H1 (cell line): ENCODE measurements at regions not wholly inside any gene's neighbourhood (a gene's known extent, or its start where the extent isn't known, plus 50 kb on each side); places are given as distances from the start of the nearest gene placed in this dataset.

ENCODE experiments used
- CBX8 ChIP-seq: fragments of 300-800, 300-1000 bp; sonication (generic); IDR thresholded peaks from 2 replicates; pipeline ENCODE4 v1.7.1; 2016; ENCODE audit warnings: low read depth, low read length, borderline replicate concordance
- CTCF ChIP-seq, 3 experiments: IDR thresholded peaks; 1 replicate in 2 of 3; 2 replicates in 1 of 3; pipeline versions ENCODE4 v1.5.1 to v1.6.1; 2011; ENCODE audit warnings: low read length in 3 of 3, mild to moderate bottlenecking in 3 of 3, inconsistent platforms in 2 of 3, low read depth in 1 of 3, moderate library complexity in 1 of 3; ENCODE audit not compliant: insufficient read depth in 1 of 3; ENCODE audit errors: control extremely low read depth in 1 of 3
- NRF1 ChIP-seq: IDR thresholded peaks from 2 replicates; pipeline ENCODE4 v1.6.1; 2011; ENCODE audit warnings: mild to moderate bottlenecking, low read depth, low read length, improper control_type of control experiment
- RFX5 ChIP-seq: IDR thresholded peaks from 2 replicates; pipeline ENCODE4 v1.6.1; 2011; ENCODE audit warnings: low read depth, low read length, improper control_type of control experiment, borderline replicate concordance
- RNF2 ChIP-seq: fragments of 200-900, 300-1000 bp; sonication (generic); IDR thresholded peaks from 2 replicates; pipeline ENCODE4 v1.7.1; 2016; ENCODE audit warnings: borderline replicate concordance, low read depth, mild to moderate bottlenecking, antibody characterized with exemption, low read length; ENCODE audit not compliant: poor library complexity, severe bottlenecking; ENCODE audit errors: missing control alignments
- TBP ChIP-seq: IDR thresholded peaks from 2 replicates; pipeline ENCODE4 v1.6.1; 2011; ENCODE audit warnings: low read depth, low read length, improper control_type of control experiment
- TF ChIP-seq, protein P1 (sequence below): fragments of 300-600 bp; sonication (generic); IDR thresholded peaks from 2 replicates; pipeline ENCODE4 v1.7.1; 2012; ENCODE audit warnings: low read length, moderate library complexity, mild to moderate bottlenecking, inconsistent platforms; ENCODE audit not compliant: insufficient replicate concordance

DNA sequence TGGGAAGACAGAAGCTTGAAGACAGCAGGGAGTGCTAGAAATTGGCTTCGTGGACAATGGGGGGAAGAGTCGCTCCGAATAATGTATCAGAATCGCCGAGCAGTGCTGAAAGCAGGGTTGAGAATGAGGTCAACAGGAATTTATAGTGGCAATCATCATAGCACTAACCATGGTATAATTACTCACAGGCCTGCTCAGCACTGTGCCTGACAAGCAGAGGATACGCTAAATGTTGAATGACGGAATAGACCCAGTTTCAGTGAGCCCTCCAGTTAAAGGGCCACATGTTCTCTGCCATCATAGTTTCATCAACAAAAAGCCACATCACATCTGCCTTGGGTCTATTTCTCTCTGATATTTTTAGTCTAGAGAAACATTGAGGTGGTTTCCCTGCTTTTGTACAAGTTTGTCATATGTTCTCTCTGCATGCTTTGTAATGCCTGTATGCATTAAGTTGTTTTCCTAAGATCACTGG lies 130.3 kb upstream of the EGLN3 start (continued):
- TF ChIP-seq, protein P1, sequence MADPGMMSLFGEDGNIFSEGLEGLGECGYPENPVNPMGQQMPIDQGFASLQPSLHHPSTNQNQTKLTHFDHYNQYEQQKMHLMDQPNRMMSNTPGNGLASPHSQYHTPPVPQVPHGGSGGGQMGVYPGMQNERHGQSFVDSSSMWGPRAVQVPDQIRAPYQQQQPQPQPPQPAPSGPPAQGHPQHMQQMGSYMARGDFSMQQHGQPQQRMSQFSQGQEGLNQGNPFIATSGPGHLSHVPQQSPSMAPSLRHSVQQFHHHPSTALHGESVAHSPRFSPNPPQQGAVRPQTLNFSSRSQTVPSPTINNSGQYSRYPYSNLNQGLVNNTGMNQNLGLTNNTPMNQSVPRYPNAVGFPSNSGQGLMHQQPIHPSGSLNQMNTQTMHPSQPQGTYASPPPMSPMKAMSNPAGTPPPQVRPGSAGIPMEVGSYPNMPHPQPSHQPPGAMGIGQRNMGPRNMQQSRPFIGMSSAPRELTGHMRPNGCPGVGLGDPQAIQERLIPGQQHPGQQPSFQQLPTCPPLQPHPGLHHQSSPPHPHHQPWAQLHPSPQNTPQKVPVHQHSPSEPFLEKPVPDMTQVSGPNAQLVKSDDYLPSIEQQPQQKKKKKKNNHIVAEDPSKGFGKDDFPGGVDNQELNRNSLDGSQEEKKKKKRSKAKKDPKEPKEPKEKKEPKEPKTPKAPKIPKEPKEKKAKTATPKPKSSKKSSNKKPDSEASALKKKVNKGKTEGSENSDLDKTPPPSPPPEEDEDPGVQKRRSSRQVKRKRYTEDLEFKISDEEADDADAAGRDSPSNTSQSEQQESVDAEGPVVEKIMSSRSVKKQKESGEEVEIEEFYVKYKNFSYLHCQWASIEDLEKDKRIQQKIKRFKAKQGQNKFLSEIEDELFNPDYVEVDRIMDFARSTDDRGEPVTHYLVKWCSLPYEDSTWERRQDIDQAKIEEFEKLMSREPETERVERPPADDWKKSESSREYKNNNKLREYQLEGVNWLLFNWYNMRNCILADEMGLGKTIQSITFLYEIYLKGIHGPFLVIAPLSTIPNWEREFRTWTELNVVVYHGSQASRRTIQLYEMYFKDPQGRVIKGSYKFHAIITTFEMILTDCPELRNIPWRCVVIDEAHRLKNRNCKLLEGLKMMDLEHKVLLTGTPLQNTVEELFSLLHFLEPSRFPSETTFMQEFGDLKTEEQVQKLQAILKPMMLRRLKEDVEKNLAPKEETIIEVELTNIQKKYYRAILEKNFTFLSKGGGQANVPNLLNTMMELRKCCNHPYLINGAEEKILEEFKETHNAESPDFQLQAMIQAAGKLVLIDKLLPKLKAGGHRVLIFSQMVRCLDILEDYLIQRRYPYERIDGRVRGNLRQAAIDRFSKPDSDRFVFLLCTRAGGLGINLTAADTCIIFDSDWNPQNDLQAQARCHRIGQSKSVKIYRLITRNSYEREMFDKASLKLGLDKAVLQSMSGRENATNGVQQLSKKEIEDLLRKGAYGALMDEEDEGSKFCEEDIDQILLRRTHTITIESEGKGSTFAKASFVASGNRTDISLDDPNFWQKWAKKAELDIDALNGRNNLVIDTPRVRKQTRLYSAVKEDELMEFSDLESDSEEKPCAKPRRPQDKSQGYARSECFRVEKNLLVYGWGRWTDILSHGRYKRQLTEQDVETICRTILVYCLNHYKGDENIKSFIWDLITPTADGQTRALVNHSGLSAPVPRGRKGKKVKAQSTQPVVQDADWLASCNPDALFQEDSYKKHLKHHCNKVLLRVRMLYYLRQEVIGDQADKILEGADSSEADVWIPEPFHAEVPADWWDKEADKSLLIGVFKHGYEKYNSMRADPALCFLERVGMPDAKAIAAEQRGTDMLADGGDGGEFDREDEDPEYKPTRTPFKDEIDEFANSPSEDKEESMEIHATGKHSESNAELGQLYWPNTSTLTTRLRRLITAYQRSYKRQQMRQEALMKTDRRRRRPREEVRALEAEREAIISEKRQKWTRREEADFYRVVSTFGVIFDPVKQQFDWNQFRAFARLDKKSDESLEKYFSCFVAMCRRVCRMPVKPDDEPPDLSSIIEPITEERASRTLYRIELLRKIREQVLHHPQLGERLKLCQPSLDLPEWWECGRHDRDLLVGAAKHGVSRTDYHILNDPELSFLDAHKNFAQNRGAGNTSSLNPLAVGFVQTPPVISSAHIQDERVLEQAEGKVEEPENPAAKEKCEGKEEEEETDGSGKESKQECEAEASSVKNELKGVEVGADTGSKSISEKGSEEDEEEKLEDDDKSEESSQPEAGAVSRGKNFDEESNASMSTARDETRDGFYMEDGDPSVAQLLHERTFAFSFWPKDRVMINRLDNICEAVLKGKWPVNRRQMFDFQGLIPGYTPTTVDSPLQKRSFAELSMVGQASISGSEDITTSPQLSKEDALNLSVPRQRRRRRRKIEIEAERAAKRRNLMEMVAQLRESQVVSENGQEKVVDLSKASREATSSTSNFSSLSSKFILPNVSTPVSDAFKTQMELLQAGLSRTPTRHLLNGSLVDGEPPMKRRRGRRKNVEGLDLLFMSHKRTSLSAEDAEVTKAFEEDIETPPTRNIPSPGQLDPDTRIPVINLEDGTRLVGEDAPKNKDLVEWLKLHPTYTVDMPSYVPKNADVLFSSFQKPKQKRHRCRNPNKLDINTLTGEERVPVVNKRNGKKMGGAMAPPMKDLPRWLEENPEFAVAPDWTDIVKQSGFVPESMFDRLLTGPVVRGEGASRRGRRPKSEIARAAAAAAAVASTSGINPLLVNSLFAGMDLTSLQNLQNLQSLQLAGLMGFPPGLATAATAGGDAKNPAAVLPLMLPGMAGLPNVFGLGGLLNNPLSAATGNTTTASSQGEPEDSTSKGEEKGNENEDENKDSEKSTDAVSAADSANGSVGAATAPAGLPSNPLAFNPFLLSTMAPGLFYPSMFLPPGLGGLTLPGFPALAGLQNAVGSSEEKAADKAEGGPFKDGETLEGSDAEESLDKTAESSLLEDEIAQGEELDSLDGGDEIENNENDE: no peak
- no peak for TF ChIP-seq CBX8
- TF ChIP-seq CTCF (IDR thresholded peaks at IDR 0.05; ENCODE audit: control extremely low read depth in 1 of 3, insufficient read depth in 1 of 3, low read depth in 1 of 3, low read length in 3 of 3): no peak
- TF ChIP-seq RFX5: no peak
- TF ChIP-seq NRF1: no peak
- TF ChIP-seq TBP: no peak
- no peak for TF ChIP-seq RNF2
